Activated CD4-positive, CD25-positive, alpha-beta regulatory T cell treated with anti-CD3 and anti-CD28 coated beads, Interleukin-2, amount 50 U/mL, for 16 hours (primary cell): ENCODE measurements at regions not wholly inside any gene's neighbourhood (a gene's known extent, or its start where the extent isn't known, plus 50 kb on each side); places are given as distances from the start of the nearest gene placed in this dataset.
"Not testable (repeated sequence)": the region's sequence is repeated elsewhere in the genome, so short reads cannot be mapped to it uniquely, and the experiment has no call there.

Experiments used
- DNase-seq: peaks from one replicate; pipeline ENCODE4 v3.0.0-alpha.2; 2020; ENCODE audit warnings: low read depth, low spot score

GRCh38 chr6:4412488-4412887 is 277.1 kb upstream of the ECI2 start:
- no peak for DNase-seq

- no peak for DNase-seq
Measured at GRCh38 chr6:4412077-4412476, 276.7 kb upstream of the ECI2 start.

- DNase-seq, result not testable (repeated sequence)
Measured at GRCh38 chr6:4407710-4408109, 272.3 kb upstream of the ECI2 start.

GRCh38 chr6:4405621-4406212 is 270.3 kb upstream of the ECI2 start:
- DNase-seq, result no peak

- no peak for DNase-seq
Measured at GRCh38 chr6:4404415-4404814, 269.0 kb upstream of the ECI2 start.

- no peak for DNase-seq
Measured at GRCh38 chr6:4403828-4404227, 268.5 kb upstream of the ECI2 start.

GRCh38 chr6:4403023-4403752 is 267.8 kb upstream of the ECI2 start:
- DNase-seq, result no peak

- no peak for DNase-seq
Measured at GRCh38 chr6:4402477-4402976, 267.2 kb upstream of the ECI2 start.

GRCh38 chr6:4401408-4402368 is 266.3 kb upstream of the ECI2 start:
- no peak for DNase-seq

GRCh38 chr6:4399656-4400055 is 264.3 kb upstream of the ECI2 start:
- no peak for DNase-seq

- no peak for DNase-seq
Measured at GRCh38 chr6:4398791-4399190, 263.4 kb upstream of the ECI2 start.

GRCh38 chr6:4397307-4397706 is 261.9 kb upstream of the ECI2 start:
- DNase-seq, result no peak

GRCh38 chr6:4396044-4396443 is 260.7 kb upstream of the ECI2 start:
- DNase-seq, result no peak

GRCh38 chr6:4395386-4395785 is 260.0 kb upstream of the ECI2 start:
- DNase-seq, result no peak

GRCh38 chr6:4394786-4395185 is 259.4 kb upstream of the ECI2 start:
- no peak for DNase-seq

- no peak for DNase-seq
Measured at GRCh38 chr6:4388675-4389074, 253.3 kb upstream of the ECI2 start.

GRCh38 chr6:4384656-4385055 is 249.3 kb upstream of the ECI2 start:
- no peak for DNase-seq

GRCh38 chr6:4383910-4384638 is 248.7 kb upstream of the ECI2 start:
- no peak for DNase-seq

- DNase-seq, result no peak
Measured at GRCh38 chr6:4382362-4382853, 247.0 kb upstream of the ECI2 start.

- no peak for DNase-seq
Measured at GRCh38 chr6:4381381-4381780, 246.0 kb upstream of the ECI2 start.

- no peak for DNase-seq
Measured at GRCh38 chr6:4380881-4381281, 245.5 kb upstream of the ECI2 start.
